Fibroblast of skin of abdomen (primary cell): ENCODE measurements at regions not wholly inside any gene's neighbourhood (a gene's known extent, or its start where the extent isn't known, plus 50 kb on each side); places are given as distances from the start of the nearest gene placed in this dataset.
A peak's percentile ranks its signal among the peaks of the same experiment; 100 is the strongest.

ENCODE experiments used
- DNase-seq: peaks from one replicate; pipeline ENCODE4 v3.0.0-alpha.2; 2013

DNA sequence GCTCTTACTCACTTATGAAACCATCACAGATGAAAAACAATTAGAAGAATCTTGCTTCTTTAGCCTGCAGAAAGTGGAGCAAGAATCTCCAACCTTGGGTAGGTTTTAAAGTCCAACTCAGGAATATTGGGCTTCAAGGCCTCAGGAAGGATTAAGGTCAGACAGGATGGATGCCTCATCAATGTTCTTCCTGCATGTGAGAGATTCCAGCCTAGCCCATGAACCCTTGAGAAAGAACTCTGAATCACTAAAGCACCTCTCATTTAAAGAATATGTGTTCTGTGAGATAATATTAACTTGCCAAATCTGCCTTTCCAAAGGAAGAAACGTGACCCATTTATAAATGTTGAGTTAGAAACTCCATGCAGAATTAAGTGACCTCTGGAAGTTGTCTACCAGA is 345.2 kb upstream of the CAMK1G start:
- DNase-seq: no peak

GRCh38 chr1:209240351-209240750 is 343.2 kb upstream of the CAMK1G start:
- DNase-seq: no peak

- DNase-seq: peak; percentile 29
These were observed 342.0 kb upstream of the CAMK1G start for GRCh38 chr1:209241487-209241886.

GRCh38 chr1:209248649-209249279 is 334.8 kb upstream of the CAMK1G start:
- peak; percentile 51 for DNase-seq

GRCh38 chr1:209249280-209249670 is 334.2 kb upstream of the CAMK1G start:
- DNase-seq: no peak

- no peak for DNase-seq
These were observed 333.6 kb upstream of the CAMK1G start for GRCh38 chr1:209249785-209250440.

DNA sequence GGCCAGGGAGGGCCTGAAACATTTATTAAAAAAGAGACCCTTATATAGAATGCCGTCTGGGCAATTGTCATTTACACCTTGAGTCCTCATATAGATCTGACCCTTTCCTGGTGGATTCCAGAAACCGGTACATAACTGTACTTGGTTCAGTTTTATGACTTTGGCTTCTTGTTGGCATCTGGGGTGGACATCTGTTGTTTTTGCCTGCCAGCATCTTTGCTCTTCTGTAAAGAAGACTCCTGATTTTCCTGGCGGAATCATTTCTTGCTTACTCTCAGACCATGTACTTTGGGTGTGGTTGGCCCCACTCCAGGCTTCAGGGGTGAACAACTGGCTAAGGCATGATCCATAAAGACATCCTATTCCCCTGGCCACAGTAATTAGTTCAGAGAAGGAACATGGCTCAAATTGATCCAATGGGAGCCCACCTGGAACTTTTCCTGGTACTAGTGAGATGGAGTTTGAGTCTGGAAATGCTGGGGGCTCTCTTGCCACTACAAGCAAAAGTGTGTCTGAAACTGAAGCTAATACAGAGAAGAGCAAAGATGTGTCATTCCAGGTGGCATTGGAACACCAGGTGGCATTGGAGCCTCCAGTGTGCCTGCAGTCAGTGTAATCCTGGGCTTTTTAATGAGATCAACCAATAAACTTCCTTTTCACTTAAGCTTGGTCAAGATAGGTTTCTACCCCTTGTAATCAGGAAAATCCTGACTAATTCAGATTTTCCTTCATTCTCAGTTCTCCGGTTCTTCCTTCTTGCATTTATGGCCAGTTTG is 332.5 kb upstream of the CAMK1G start:
- no peak for DNase-seq

- no peak for DNase-seq
These were observed 326.7 kb upstream of the CAMK1G start for GRCh38 chr1:209256766-209257350.

- no peak for DNase-seq
These were observed 326.1 kb upstream of the CAMK1G start for GRCh38 chr1:209257454-209257853.

DNA sequence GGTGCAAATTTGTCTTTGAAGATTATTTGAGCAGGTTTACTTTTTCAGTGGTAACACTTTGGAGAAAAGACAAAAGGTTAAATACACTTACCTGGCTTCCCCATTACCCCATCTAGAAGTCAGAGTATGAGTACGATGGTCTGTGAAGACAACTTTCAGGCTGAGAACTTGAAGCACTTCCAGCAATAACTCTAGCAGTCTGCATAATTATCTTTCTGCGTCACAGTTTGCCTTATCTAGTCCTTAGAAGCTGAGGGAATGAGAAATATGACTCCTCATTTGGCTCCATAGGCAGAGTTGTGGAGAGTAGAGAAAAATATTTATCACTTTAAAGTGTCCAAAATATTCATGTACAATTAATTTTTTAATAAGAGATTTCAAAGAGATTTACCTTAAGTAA is 323.4 kb upstream of the CAMK1G start:
- no peak for DNase-seq

GRCh38 chr1:209262631-209263030 is 320.9 kb upstream of the CAMK1G start:
- DNase-seq: no peak

- DNase-seq: no peak
These were observed 318.2 kb upstream of the CAMK1G start for GRCh38 chr1:209265301-209265700.

- DNase-seq: peak; percentile 49
These were observed 316.8 kb upstream of the CAMK1G start for GRCh38 chr1:209266590-209267205.

GRCh38 chr1:209267968-209268367 is 315.5 kb upstream of the CAMK1G start:
- DNase-seq: no peak

- DNase-seq: no peak
These were observed 315.0 kb upstream of the CAMK1G start for GRCh38 chr1:209268479-209268878.

- DNase-seq: no peak
These were observed 307.2 kb upstream of the CAMK1G start for GRCh38 chr1:209276321-209276720.

DNA sequence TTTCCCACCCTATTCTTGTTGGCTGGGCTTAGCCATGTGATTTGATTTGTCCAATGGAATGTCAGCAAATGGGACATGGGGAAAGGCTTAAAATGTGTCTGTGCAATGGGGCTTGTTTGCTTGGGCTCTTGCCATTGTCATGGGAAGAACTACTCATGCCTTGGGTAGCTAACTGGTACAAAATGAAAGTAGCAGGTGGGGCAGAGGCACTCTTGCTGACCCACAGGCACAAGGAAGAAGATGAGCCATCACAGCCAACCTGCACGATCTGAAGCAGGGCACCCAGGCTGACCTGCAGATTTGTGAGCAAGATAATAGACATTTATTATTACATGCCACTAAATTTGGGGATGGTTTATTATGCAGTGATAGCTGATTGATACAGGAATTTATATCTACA is 305.9 kb upstream of the CAMK1G start:
- no peak for DNase-seq

GRCh38 chr1:209291715-209292114 is 291.8 kb upstream of the CAMK1G start:
- DNase-seq: no peak

GRCh38 chr1:209302779-209303568 is 280.5 kb upstream of the CAMK1G start:
- no peak for DNase-seq

DNA sequence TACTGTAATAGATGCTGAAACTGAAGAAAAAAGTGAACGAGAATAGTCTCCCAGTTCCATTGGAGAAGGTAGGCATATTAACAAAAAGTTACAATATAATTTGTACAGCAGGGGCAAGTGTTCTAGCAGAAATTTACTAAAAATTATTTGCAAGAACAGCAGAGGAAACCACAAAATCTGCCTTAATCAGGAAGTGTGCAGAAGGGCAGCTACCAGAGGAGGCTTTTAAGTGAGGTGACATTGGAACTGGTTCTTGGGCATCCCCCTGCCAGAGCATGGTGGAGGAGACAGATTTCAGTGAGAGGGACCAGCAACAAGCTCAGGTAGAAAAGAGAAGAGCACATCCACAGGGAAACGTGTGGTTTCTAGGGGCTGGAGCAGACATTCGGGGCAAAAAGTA is 279.3 kb upstream of the CAMK1G start:
- DNase-seq: no peak

DNA sequence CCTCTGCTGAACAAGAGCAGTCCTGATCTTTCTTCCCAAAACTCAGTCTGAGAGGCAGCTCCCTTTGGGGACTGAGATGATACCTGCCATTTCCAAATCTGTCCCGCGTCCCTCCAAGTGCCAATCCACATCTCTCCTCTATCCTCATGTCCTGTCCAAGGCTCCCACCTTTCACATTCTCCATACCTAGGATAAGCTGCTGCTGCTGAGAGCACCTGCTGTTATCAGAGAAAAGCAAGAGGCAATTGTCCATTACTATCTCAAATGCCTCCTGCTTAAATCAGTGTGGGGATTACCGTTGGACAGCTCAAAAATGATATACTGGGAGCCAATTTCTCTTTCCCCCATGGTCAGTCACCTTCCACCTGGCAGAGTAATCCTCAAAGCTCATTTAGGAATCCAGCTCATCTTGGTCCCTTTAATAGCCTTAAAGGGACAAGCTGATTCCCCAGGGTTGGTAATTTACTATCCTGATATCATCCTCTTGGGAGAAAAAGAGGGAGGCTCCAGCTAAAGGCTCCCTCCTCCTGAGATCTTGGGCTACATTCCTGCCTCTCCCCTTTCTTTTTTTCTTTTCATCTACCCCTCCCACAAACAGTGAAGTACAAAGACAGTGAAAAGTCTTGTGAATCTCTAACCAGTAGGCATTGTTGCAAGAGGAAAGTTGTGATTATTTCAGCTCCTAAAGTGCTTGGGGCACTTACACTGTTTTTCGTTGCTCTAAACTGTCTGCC is 278.1 kb upstream of the CAMK1G start:
- no peak for DNase-seq
